K562 (cell line): ENCODE measurements at regions not wholly inside any gene's neighbourhood (a gene's known extent, or its start where the extent isn't known, plus 50 kb on each side); places are given as distances from the start of the nearest gene placed in this dataset.

ENCODE experiments used
- ATAC-seq: fragments of 200-7000 bp; cut with Tn5 transposase; 3 replicates; pipeline ENCODE4 v1.9.1; 2020; ENCODE audit warnings: moderate library complexity
- BruUV-seq: library from RNA; stranded (reverse); fragments of 400-500 nt; replicated peaks from 2 replicates; lab custom pipeline; 2021; lab: Mats Ljungman, UMichigan
- CTCF ChIA-PET: fragments of 300-600 bp; formaldehyde crosslinking; extraction: SDS; loops from one replicate; lab custom pipeline; 2021; ENCODE audit warnings: low intra/inter-chr PET ratio; lab: Yijun Ruan, JAX
- POLR2A ChIA-PET: fragments of 300-600, 350-650 bp; sonication (Branson Sonifier 250); formaldehyde crosslinking; extraction: SDS; loops from one replicate; lab custom pipeline; 2021; ENCODE audit warnings: antibody characterized with exemption, inconsistent platforms; lab: Yijun Ruan, JAX
- DNase-seq, 4 experiments: peaks; one replicate each; pipeline versions ENCODE4 v3.0.0 to v3.0.0-alpha.2; 2011 to 2018; ENCODE audit warnings: low spot score in 3 of 4, mixed read lengths in 3 of 4; ENCODE audit errors: extremely low read depth in 1 of 4
- FAIRE-seq: peaks from 2 replicates; lab custom pipeline; 2011; peaks lifted over from hg19 to GRCh38; lab: Jason Lieb, UNC
- H2AFZ ChIP-seq: 2 replicates; pipeline ENCODE4 v1.6.0; 2011; ENCODE audit warnings: low read depth, low read length, control low read depth, inconsistent platforms
- H3K27ac ChIP-seq: fragments of 200-600 bp; 3 replicates; pipeline ENCODE4 v1.8.0; 2011; ENCODE audit warnings: low read depth, mild to moderate bottlenecking, control low read depth, inconsistent platforms, low read length, moderate library complexity, mixed read lengths; ENCODE audit errors: extremely low read depth
- H3K27me3 ChIP-seq, 2 experiments: fragments of 300-600 bp in 1 of 2; 2 replicates in 1 of 2; 3 replicates in 1 of 2; pipeline versions ENCODE4 v1.6.0 to v1.8.0; 2011; ENCODE audit warnings: inconsistent platforms in 2 of 2, low read length in 2 of 2, mild to moderate bottlenecking in 1 of 2, mixed read lengths in 1 of 2, moderate library complexity in 1 of 2; ENCODE audit not compliant: control insufficient read depth in 2 of 2, insufficient read depth in 2 of 2
- H3K36me3 ChIP-seq: fragments of 300-600 bp; 3 replicates; pipeline ENCODE4 v1.8.0; 2011; ENCODE audit warnings: mild to moderate bottlenecking, low read length, inconsistent platforms; ENCODE audit not compliant: control insufficient read depth, insufficient read depth
- H3K4me1 ChIP-seq, 2 experiments: fragments of 200-600 bp in 1 of 2; replicated peaks in 1 of 2; 2 replicates in 1 of 2; 3 replicates in 1 of 2; pipeline versions ENCODE4 v1.5.1 to v1.8.0; 2011; ENCODE audit warnings: inconsistent platforms in 2 of 2, low read length in 2 of 2, mild to moderate bottlenecking in 1 of 2, mixed read lengths in 1 of 2, moderate library complexity in 1 of 2; ENCODE audit not compliant: control insufficient read depth in 2 of 2, insufficient read depth in 2 of 2
- H3K4me2 ChIP-seq: 2 replicates; pipeline ENCODE4 v1.6.1; 2011; ENCODE audit warnings: low read length, control low read depth, inconsistent platforms, mixed read lengths; ENCODE audit not compliant: insufficient read depth
- H3K4me3 ChIP-seq: fragments of 200-600 bp; sonication (generic), shearing (Covaris generic); 2 replicates; pipeline ENCODE4 v1.5.1; 2016; ENCODE audit warnings: control low read depth, inconsistent platforms
- H3K79me2 ChIP-seq: fragments of 200-600 bp; 3 replicates; pipeline ENCODE4 v1.8.0; 2011; ENCODE audit warnings: low read length, inconsistent platforms; ENCODE audit not compliant: control insufficient read depth, insufficient read depth
- H3K9ac ChIP-seq, 2 experiments: 2 replicates each; pipeline versions ENCODE4 v1.6.0 to v1.6.1; 2011; ENCODE audit warnings: low read depth in 2 of 2, low read length in 2 of 2, control low read depth in 1 of 2, inconsistent platforms in 1 of 2, mild to moderate bottlenecking in 1 of 2, mixed read lengths in 1 of 2; ENCODE audit not compliant: insufficient read depth in 1 of 2
- H3K9me1 ChIP-seq: one replicate; pipeline ENCODE4 v1.6.0; 2011; ENCODE audit warnings: inconsistent platforms, mild to moderate bottlenecking, low read length, moderate library complexity; ENCODE audit not compliant: control insufficient read depth, insufficient read depth
- H3K9me3 ChIP-seq: replicated peaks from 2 replicates; pipeline ENCODE4 v1.5.1; 2011; ENCODE audit warnings: low read depth, low read length, inconsistent platforms; ENCODE audit not compliant: control insufficient read depth, insufficient read depth
- H4K20me1 ChIP-seq: replicated peaks from 2 replicates; pipeline ENCODE4 v1.6.1; 2011; ENCODE audit warnings: low read length, inconsistent platforms, mixed read lengths; ENCODE audit not compliant: control insufficient read depth, insufficient read depth
- NFE2 ChIP-seq: IDR thresholded peaks from 2 replicates; pipeline ENCODE4 v1.6.1; 2014; ENCODE audit warnings: antibody characterized with exemption, low read depth
- RFX1 ChIP-seq: fragments of 450-650 bp; IDR thresholded peaks from 2 replicates; pipeline ENCODE4 v1.6.1; 2016; ENCODE audit warnings: mild to moderate bottlenecking, moderate library complexity
- TARDBP ChIP-seq: fragments of 450-650 bp; IDR thresholded peaks from 2 replicates; pipeline ENCODE4 v1.6.1; 2016
- ZFP30 ChIP-seq: fragments of 250-450 bp; sonication (Bioruptor Pico); IDR thresholded peaks from 2 replicates; pipeline ENCODE4 v1.8.0; 2022; ENCODE audit warnings: moderate library complexity, mild to moderate bottlenecking, inconsistent platforms, borderline replicate concordance
- ZHX1 ChIP-seq: fragments of 150-350 bp; conservative IDR thresholded peaks from 2 replicates; pipeline ENCODE4 v1.6.1; 2014; ENCODE audit warnings: low read length
- ZNF274 ChIP-seq: IDR thresholded peaks from 2 replicates; pipeline ENCODE4 v1.6.1; 2011; ENCODE audit warnings: low read depth, mild to moderate bottlenecking, low read length, moderate library complexity, borderline replicate concordance
- WGBS: fragments of 100-300 bp; shearing (Covaris generic); methylation state at CpG from one replicate; pipeline ENCODE4 v1.1.6; 2016; ENCODE audit warnings: low coverage, mixed read lengths; ENCODE audit not compliant: insufficient coverage; ENCODE audit errors: missing lambda C conversion rate; 5-methylcytosine and 5-hydroxymethylcytosine counted together
- in situ Hi-C: fragments of 300-500 bp; cut with MboI; formaldehyde crosslinking; loops from 4 replicates; pipeline ENCODE4 v1.15.0; 2018; ENCODE audit warnings: inconsistent platforms, mixed read lengths
- intact Hi-C: fragments of 100-400 bp; cut with micrococcal nuclease; formaldehyde crosslinking; loops from 2 replicates; pipeline ENCODE4 v1.14.2; 2022
- TF ChIP-seq, protein P1 (sequence below): fragments of 450-650 bp; IDR thresholded peaks from 2 replicates; pipeline ENCODE4 v1.6.1; 2016; ENCODE audit warnings: low read depth, mild to moderate bottlenecking, moderate library complexity
- TF ChIP-seq, protein P2 (sequence below), 2 experiments: IDR thresholded peaks; 2 replicates each; pipeline ENCODE4 v1.6.1; 2012; ENCODE audit warnings: improper control_type of control experiment in 2 of 2, low read depth in 2 of 2, low read length in 2 of 2, borderline replicate concordance in 1 of 2
- TF ChIP-seq, protein P3 (sequence below): sonication (generic); formaldehyde crosslinking; IDR thresholded peaks from 2 replicates; pipeline ENCODE4 v1.8.0; 2022; ENCODE audit warnings: missing genetic modification reagents, mild to moderate bottlenecking, borderline replicate concordance

DNA sequence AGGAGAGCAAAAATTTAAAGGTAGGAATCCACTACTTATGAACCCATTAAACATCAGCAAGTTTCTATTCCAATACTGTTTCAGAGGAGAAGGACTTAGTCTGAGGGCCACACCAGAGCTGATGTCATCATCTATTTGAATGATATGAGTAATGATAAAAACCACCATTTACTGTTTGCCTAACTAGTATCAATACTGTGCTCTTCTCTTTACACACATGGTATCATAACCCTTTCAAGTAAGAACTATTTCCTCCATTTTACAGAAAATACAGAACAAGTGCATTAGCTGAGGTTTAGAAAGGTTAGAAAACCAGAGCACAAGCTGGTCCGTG lies 651.3 kb upstream of the KIRREL3 start:
- no peak overlapping the region for H3K4me2 ChIP-seq
- no peak overlapping the region for H3K9ac ChIP-seq
- in situ Hi-C loops (no loop called here), intact Hi-C loops (no loop called here)
- H3K27me3 ChIP-seq: no peaks in the 10 kb centered on the region
- BruUV-seq: no TSS peak
- H3K36me3 ChIP-seq: no peaks in the 10 kb centered on the region
- no peak overlapping the region for H2AFZ ChIP-seq
- ATAC-seq (no peak), FAIRE-seq (no peak), DNase-seq (no peak)
- no peaks in the 10 kb centered on the region; the same call in none of the 2 replicates for H3K9me3 ChIP-seq
- TF ChIP-seq, protein P1, sequence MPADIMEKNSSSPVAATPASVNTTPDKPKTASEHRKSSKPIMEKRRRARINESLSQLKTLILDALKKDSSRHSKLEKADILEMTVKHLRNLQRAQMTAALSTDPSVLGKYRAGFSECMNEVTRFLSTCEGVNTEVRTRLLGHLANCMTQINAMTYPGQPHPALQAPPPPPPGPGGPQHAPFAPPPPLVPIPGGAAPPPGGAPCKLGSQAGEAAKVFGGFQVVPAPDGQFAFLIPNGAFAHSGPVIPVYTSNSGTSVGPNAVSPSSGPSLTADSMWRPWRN: no peak
- TF ChIP-seq NFE2 (no peak), ZHX1 (no peak), ZFP30 (CRISPR knock-in tag) (no peak), RFX1 (no peak), ZNF274 (no peak), TARDBP (no peak)
- TF ChIP-seq, protein P2, sequence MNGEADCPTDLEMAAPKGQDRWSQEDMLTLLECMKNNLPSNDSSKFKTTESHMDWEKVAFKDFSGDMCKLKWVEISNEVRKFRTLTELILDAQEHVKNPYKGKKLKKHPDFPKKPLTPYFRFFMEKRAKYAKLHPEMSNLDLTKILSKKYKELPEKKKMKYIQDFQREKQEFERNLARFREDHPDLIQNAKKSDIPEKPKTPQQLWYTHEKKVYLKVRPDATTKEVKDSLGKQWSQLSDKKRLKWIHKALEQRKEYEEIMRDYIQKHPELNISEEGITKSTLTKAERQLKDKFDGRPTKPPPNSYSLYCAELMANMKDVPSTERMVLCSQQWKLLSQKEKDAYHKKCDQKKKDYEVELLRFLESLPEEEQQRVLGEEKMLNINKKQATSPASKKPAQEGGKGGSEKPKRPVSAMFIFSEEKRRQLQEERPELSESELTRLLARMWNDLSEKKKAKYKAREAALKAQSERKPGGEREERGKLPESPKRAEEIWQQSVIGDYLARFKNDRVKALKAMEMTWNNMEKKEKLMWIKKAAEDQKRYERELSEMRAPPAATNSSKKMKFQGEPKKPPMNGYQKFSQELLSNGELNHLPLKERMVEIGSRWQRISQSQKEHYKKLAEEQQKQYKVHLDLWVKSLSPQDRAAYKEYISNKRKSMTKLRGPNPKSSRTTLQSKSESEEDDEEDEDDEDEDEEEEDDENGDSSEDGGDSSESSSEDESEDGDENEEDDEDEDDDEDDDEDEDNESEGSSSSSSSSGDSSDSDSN (IDR thresholded peaks at IDR 0.05; ENCODE audit: borderline replicate concordance in 1 of 2, low read depth in 2 of 2, low read length in 2 of 2): no peak
- TF ChIP-seq, protein P3, sequence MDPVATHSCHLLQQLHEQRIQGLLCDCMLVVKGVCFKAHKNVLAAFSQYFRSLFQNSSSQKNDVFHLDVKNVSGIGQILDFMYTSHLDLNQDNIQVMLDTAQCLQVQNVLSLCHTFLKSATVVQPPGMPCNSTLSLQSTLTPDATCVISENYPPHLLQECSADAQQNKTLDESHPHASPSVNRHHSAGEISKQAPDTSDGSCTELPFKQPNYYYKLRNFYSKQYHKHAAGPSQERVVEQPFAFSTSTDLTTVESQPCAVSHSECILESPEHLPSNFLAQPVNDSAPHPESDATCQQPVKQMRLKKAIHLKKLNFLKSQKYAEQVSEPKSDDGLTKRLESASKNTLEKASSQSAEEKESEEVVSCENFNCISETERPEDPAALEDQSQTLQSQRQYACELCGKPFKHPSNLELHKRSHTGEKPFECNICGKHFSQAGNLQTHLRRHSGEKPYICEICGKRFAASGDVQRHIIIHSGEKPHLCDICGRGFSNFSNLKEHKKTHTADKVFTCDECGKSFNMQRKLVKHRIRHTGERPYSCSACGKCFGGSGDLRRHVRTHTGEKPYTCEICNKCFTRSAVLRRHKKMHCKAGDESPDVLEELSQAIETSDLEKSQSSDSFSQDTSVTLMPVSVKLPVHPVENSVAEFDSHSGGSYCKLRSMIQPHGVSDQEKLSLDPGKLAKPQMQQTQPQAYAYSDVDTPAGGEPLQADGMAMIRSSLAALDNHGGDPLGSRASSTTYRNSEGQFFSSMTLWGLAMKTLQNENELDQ (CRISPR knock-in tag): no peak
- H3K4me1 ChIP-seq: no peaks in the 10 kb centered on the region
- H3K27ac ChIP-seq: no peak overlapping the region
- H3K9me1 ChIP-seq: no peaks in the 10 kb centered on the region
- no peaks in the 10 kb centered on the region for H3K79me2 ChIP-seq
- H3K4me3 ChIP-seq: no peak overlapping the region
- ChIA-PET CTCF (no interaction called here), POLR2A (no interaction called here)
- no peaks in the 10 kb centered on the region for H4K20me1 ChIP-seq
- 0% methylated on average over 1 of the region's 1 CpG for WGBS
